Adipocyte (in vitro differentiated cells): ENCODE measurements at regions not wholly inside any gene's neighbourhood (a gene's known extent, or its start where the extent isn't known, plus 50 kb on each side); places are given as distances from the start of the nearest gene placed in this dataset.

ENCODE experiments used
- DNase-seq: peaks from one replicate; pipeline ENCODE4 v3.0.0-alpha.2; 2015; ENCODE audit warnings: low read depth
- H3K27me3 ChIP-seq: replicated peaks from 2 replicates; pipeline ENCODE4 v1.7.0; 2013; ENCODE audit warnings: mild to moderate bottlenecking, low read length, moderate library complexity; ENCODE audit not compliant: control insufficient read depth, insufficient read depth
- H3K36me3 ChIP-seq: 2 replicates; pipeline ENCODE4 v1.7.0; 2013; ENCODE audit warnings: low read length, mild to moderate bottlenecking, moderate library complexity; ENCODE audit not compliant: control insufficient read depth, insufficient read depth, severe bottlenecking
- H3K4me1 ChIP-seq: 2 replicates; pipeline ENCODE4 v1.7.0; 2013; ENCODE audit warnings: mild to moderate bottlenecking, low read length, moderate library complexity; ENCODE audit not compliant: control insufficient read depth, insufficient read depth
- H3K4me3 ChIP-seq: 2 replicates; pipeline ENCODE4 v1.7.0; 2013; ENCODE audit warnings: mild to moderate bottlenecking, low read length, moderate library complexity
- H3K9ac ChIP-seq: 2 replicates; pipeline ENCODE4 v1.7.0; 2013; ENCODE audit warnings: mild to moderate bottlenecking, low read length, moderate library complexity
- H3K9me3 ChIP-seq: 2 replicates; pipeline ENCODE4 v1.7.0; 2013; ENCODE audit warnings: mild to moderate bottlenecking, low read length, moderate library complexity; ENCODE audit not compliant: control insufficient read depth

- H3K9ac ChIP-seq = no peak overlapping the region
- no peak overlapping the region for H3K4me3 ChIP-seq
- peaks cover 1% of the 10 kb centered on the region for H3K4me1 ChIP-seq
Measured at GRCh38 chr2:129719335-129719734, 260.1 kb upstream of the RAB6C start.

GRCh38 chr2:129720360-129720759 lies 259.1 kb upstream of the RAB6C start:
- no peak overlapping the region for H3K4me3 ChIP-seq
- no peaks in the 10 kb centered on the region for H3K36me3 ChIP-seq
- peaks cover 27% of the 10 kb centered on the region for H3K27me3 ChIP-seq
- H3K9me3 ChIP-seq = no peaks in the 10 kb centered on the region
- no peak overlapping the region for H3K9ac ChIP-seq
- H3K4me1 ChIP-seq = no peaks in the 10 kb centered on the region
- no peak for DNase-seq

More at GRCh38 chr2:129719335-129719734, 260.1 kb upstream of the RAB6C start:
- no peak for DNase-seq
- Histone ChIP-seq H3K9me3 (no peaks in the 10 kb centered on the region), H3K36me3 (no peaks in the 10 kb centered on the region), H3K27me3 (peaks cover 23% of the 10 kb centered on the region)

GRCh38 chr2:129720761-129721160 lies 258.7 kb upstream of the RAB6C start:
- no peaks in the 10 kb centered on the region for H3K4me1 ChIP-seq
- no peak overlapping the region for H3K9ac ChIP-seq
- DNase-seq = no peak

GRCh38 chr2:129721236-129721635 lies 258.2 kb upstream of the RAB6C start:
- no peak for DNase-seq
- H3K27me3 ChIP-seq = peaks cover 30% of the 10 kb centered on the region
- H3K36me3 ChIP-seq = no peaks in the 10 kb centered on the region
- no peaks in the 10 kb centered on the region for H3K4me1 ChIP-seq
- H3K4me3 ChIP-seq = no peak overlapping the region
- no peaks in the 10 kb centered on the region for H3K9me3 ChIP-seq
- H3K9ac ChIP-seq = no peak overlapping the region

More at GRCh38 chr2:129720761-129721160, 258.7 kb upstream of the RAB6C start:
- Histone ChIP-seq H3K4me3 (no peak overlapping the region), H3K27me3 (peaks cover 30% of the 10 kb centered on the region), H3K9me3 (no peaks in the 10 kb centered on the region), H3K36me3 (no peaks in the 10 kb centered on the region)

- Histone ChIP-seq H3K27me3 (peaks cover 25% of the 10 kb centered on the region), H3K4me3 (no peak overlapping the region), H3K9ac (no peak overlapping the region)
Measured at GRCh38 chr2:129721846-129722245, 257.6 kb upstream of the RAB6C start.

GRCh38 chr2:129722306-129723019 lies 257.0 kb upstream of the RAB6C start:
- no peak for DNase-seq
- H3K4me3 ChIP-seq = no peak overlapping the region

More at GRCh38 chr2:129721846-129722245, 257.6 kb upstream of the RAB6C start:
- DNase-seq = no peak
- no peaks in the 10 kb centered on the region for H3K9me3 ChIP-seq
- H3K4me1 ChIP-seq = no peaks in the 10 kb centered on the region
- H3K36me3 ChIP-seq = no peaks in the 10 kb centered on the region

GRCh38 chr2:129723277-129724020 lies 256.0 kb upstream of the RAB6C start:
- DNase-seq = no peak
- H3K27me3 ChIP-seq = peaks cover 13% of the 10 kb centered on the region
- H3K9me3 ChIP-seq = no peaks in the 10 kb centered on the region
- H3K9ac ChIP-seq = no peak overlapping the region
- H3K4me1 ChIP-seq = no peaks in the 10 kb centered on the region
- no peak overlapping the region for H3K4me3 ChIP-seq
- no peaks in the 10 kb centered on the region for H3K36me3 ChIP-seq

More at GRCh38 chr2:129722306-129723019, 257.0 kb upstream of the RAB6C start:
- Histone ChIP-seq H3K9me3 (no peaks in the 10 kb centered on the region), H3K27me3 (peaks cover 19% of the 10 kb centered on the region), H3K36me3 (no peaks in the 10 kb centered on the region), H3K4me1 (no peaks in the 10 kb centered on the region), H3K9ac (no peak overlapping the region)

GRCh38 chr2:129724021-129724757 lies 255.3 kb upstream of the RAB6C start:
- Histone ChIP-seq H3K9me3 (no peaks in the 10 kb centered on the region), H3K9ac (no peak overlapping the region), H3K4me1 (no peaks in the 10 kb centered on the region), H3K4me3 (no peak overlapping the region), H3K27me3 (peaks cover 7% of the 10 kb centered on the region), H3K36me3 (no peaks in the 10 kb centered on the region)
- DNase-seq = no peak

- no peaks in the 10 kb centered on the region for H3K9me3 ChIP-seq
- DNase-seq = no peak
- no peaks in the 10 kb centered on the region for H3K36me3 ChIP-seq
- no peak overlapping the region for H3K4me3 ChIP-seq
- H3K9ac ChIP-seq = no peak overlapping the region
- H3K27me3 ChIP-seq = peaks cover 15% of the 10 kb centered on the region
- no peaks in the 10 kb centered on the region for H3K4me1 ChIP-seq
Measured at GRCh38 chr2:129726216-129726615, 253.2 kb upstream of the RAB6C start.

- Histone ChIP-seq H3K9me3 (no peaks in the 10 kb centered on the region), H3K27me3 (peaks cover 20% of the 10 kb centered on the region), H3K9ac (no peak overlapping the region), H3K36me3 (no peaks in the 10 kb centered on the region), H3K4me1 (no peaks in the 10 kb centered on the region), H3K4me3 (no peak overlapping the region)
- DNase-seq = no peak
Measured at GRCh38 chr2:129727286-129727685, 252.2 kb upstream of the RAB6C start.
